ENCODE measurements at regions not wholly inside any gene's neighbourhood (a gene's known extent, or its start where the extent isn't known, plus 50 kb on each side); places are given as distances from the start of the nearest gene placed in this dataset.

DNA sequence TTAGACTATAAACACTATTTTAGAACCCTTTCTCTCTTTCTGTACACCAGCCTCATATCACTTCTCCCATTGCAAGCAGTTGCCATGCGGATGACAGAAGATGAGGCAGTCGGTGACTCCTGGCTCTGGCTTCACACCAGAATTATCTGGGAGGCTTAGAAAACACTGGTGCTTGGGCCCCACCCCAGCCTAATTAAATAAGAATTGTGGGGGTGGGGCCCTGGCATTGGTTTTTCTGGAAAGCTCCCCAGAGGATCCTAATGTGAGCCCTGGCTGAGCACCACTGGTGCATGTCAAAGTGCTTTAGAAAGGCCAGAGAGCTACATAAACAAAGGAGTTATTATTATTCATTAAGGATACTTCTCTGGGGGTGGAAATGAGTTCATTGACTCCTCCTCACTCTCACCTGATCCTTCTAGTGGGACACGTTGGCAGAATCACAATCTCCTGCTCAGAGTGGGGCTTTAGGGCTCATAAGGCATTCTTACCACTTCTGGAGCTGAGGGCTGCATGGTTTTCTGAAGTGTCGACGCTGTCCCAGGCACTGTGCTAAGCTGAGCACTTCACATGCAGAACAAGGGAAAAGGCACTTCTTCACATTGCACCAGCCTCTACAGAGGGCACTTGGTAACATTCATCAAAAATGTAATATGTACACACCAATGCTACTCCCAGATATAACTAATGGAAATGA lies 188.5 kb upstream of the TLE3 start:
- BruUV-seq (replicated peaks), result no TSS peak
- Histone ChIP-seq H3K27ac (ENCODE audit: low read depth, low read length, poor library complexity, severe bottlenecking) (no peak overlapping the region), H3K36me3 (ENCODE audit: insufficient read depth, low read length, poor library complexity, severe bottlenecking) (no peaks in the 10 kb centered on the region), H3K27me3 (replicated peaks; ENCODE audit: insufficient read depth, low read depth, low read length, poor library complexity) (no peaks in the 10 kb centered on the region), H3K4me1 (ENCODE audit: insufficient read depth, low read length, poor library complexity, severe bottlenecking) (peaks cover 8% of the 10 kb centered on the region), H3K9me3 (ENCODE audit: low read depth, low read length, poor library complexity, severe bottlenecking) (no peaks in the 10 kb centered on the region), H3K4me3 (ENCODE audit: low read depth, low read length, poor library complexity, severe bottlenecking) (no peak overlapping the region)
- DNase-seq (ENCODE audit: low spot score), result peak; percentile 20
- no peak for TF ChIP-seq EZH2 (IDR thresholded peaks at IDR 0.05; ENCODE audit: borderline replicate concordance, low read depth, low read length, poor library complexity, severe bottlenecking)
- ChIA-PET POLR2A (ENCODE audit: low non-redundant PET) (no interaction called here), CTCF (no interaction called here)
- intact Hi-C loops (cut with micrococcal nuclease; ENCODE audit: unreplicated experiment), result no loop called here

DNA sequence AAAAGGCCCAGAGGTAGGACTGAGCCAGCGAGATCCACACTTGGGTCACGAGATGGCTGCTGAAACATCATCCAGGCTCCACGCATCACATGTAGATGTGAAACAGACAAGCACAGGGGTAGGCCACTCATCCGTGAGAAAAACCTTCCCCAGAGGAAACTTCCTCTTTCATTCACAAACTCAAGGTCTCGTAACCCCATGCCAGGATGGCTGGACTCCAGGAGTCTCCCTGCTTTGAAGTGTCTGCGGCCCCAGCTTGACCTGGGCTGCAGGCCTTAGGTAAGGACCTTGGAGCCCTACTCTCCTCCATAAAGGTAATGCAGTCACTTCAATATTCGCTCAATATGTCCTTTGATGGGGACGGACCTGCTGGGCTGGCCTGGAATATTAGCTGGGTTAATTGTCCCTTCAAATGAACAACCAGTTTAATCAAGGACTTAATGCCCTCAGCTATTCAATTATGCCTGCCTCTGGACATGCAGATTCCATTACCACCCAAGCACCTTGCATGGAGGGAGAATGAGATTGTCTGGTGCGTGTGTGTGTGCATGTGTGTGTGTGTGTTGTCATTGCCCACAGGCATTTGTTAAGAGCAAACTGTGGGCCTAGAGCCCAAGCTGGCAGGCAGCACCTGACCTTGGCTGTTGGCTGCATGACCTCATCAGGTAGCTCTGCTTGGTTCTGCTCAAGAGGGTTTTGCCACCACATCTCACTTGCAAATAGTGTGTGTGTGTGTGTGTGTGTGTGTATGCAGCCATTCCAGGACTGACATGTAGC lies 186.9 kb upstream of the TLE3 start:
- no peak overlapping the region for H3K4me3 ChIP-seq (ENCODE audit: low read depth, low read length, poor library complexity, severe bottlenecking)
- no peak for DNase-seq (ENCODE audit: low spot score)
- H3K27ac ChIP-seq (ENCODE audit: low read depth, low read length, poor library complexity, severe bottlenecking), result no peak overlapping the region
- no peaks in the 10 kb centered on the region for H3K27me3 ChIP-seq (replicated peaks; ENCODE audit: insufficient read depth, low read depth, low read length, poor library complexity)
- BruUV-seq (replicated peaks), result no TSS peak
- H3K36me3 ChIP-seq (ENCODE audit: insufficient read depth, low read length, poor library complexity, severe bottlenecking), result no peaks in the 10 kb centered on the region
- peaks cover 8% of the 10 kb centered on the region for H3K4me1 ChIP-seq (ENCODE audit: insufficient read depth, low read length, poor library complexity, severe bottlenecking)
- intact Hi-C loops (cut with micrococcal nuclease; ENCODE audit: unreplicated experiment), result no loop called here
- H3K9me3 ChIP-seq (ENCODE audit: low read depth, low read length, poor library complexity, severe bottlenecking), result no peaks in the 10 kb centered on the region
- TF ChIP-seq CTCF (conservative IDR thresholded peaks at IDR 0.05; ENCODE audit: low read depth, low read length) (no peak), EZH2 (IDR thresholded peaks at IDR 0.05; ENCODE audit: borderline replicate concordance, low read depth, low read length, poor library complexity, severe bottlenecking) (no peak)
- POLR2A ChIA-PET (ENCODE audit: low non-redundant PET), result no interaction called here
- CTCF ChIA-PET, result no interaction called here

DNA sequence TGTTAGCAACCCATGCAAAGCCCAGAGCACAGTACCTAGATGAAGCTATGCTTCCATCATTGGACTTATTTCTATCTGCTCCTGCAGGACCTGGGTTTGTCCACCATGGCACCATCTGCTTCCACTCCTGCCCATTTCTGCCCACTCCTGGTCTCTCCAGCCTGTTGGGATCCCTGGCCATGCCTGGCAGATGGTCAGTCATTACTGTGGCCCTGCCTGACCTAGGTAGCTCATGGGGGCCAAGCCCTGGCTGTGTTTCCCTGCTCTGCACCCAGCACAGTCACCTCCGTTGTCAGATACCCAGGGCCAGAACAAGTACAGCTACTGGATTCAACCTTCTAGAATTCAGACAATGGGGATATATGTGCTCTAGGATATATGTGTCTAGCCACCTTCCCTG lies 185.8 kb upstream of the TLE3 start:
- DNase-seq (ENCODE audit: low spot score), result no peak
- Histone ChIP-seq H3K27ac (ENCODE audit: low read depth, low read length, poor library complexity, severe bottlenecking) (no peak overlapping the region), H3K4me1 (ENCODE audit: insufficient read depth, low read length, poor library complexity, severe bottlenecking) (peaks cover 8% of the 10 kb centered on the region), H3K9me3 (ENCODE audit: low read depth, low read length, poor library complexity, severe bottlenecking) (no peaks in the 10 kb centered on the region), H3K27me3 (replicated peaks; ENCODE audit: insufficient read depth, low read depth, low read length, poor library complexity) (no peaks in the 10 kb centered on the region), H3K4me3 (ENCODE audit: low read depth, low read length, poor library complexity, severe bottlenecking) (no peak overlapping the region), H3K36me3 (ENCODE audit: insufficient read depth, low read length, poor library complexity, severe bottlenecking) (no peaks in the 10 kb centered on the region)
- TF ChIP-seq EZH2 (IDR thresholded peaks at IDR 0.05; ENCODE audit: borderline replicate concordance, low read depth, low read length, poor library complexity, severe bottlenecking), result no peak
- no peak for TF ChIP-seq CTCF (conservative IDR thresholded peaks at IDR 0.05; ENCODE audit: low read depth, low read length)
- CTCF ChIA-PET, result no interaction called here
- intact Hi-C loops (cut with micrococcal nuclease; ENCODE audit: unreplicated experiment), result no loop called here
- POLR2A ChIA-PET (ENCODE audit: low non-redundant PET), result no interaction called here
- no TSS peak for BruUV-seq (replicated peaks)

Data from A673 (cell line).